Gastroesophageal sphincter (tissue), 3 donors: ENCODE measurements at regions not wholly inside any gene's neighbourhood (a gene's known extent, or its start where the extent isn't known, plus 50 kb on each side); places are given as distances from the start of the nearest gene placed in this dataset.

Experiments used
- CTCF ChIP-seq, 4 experiments: fragments of 200-600 bp in 2 of 4; fragments of 450-650 bp in 2 of 4; sonication (generic) in 1 of 4; IDR thresholded peaks; one replicate each; pipeline ENCODE4 v1.5.1; 2017 to 2019; ENCODE audit warnings: antibody characterized with exemption in 4 of 4, mild to moderate bottlenecking in 2 of 4, moderate library complexity in 2 of 4
- POLR2A ChIP-seq, 2 donors: fragments of 450-650 bp; IDR thresholded peaks; one replicate each; pipeline ENCODE4 v1.6.1; 2017; ENCODE audit warnings: antibody characterized with exemption in 2 of 2, mild to moderate bottlenecking in 2 of 2, moderate library complexity in 1 of 2

GRCh38 chr4:8754634-8755589, 116.7 kb downstream of the HMX1 start:
- TF ChIP-seq POLR2A (IDR thresholded peaks at IDR 0.05) (no peak), CTCF (IDR thresholded peaks at IDR 0.05) (no peak)
